HepG2 (cell line): ENCODE measurements at regions not wholly inside any gene's neighbourhood (a gene's known extent, or its start where the extent isn't known, plus 50 kb on each side); places are given as distances from the start of the nearest gene placed in this dataset.
A peak's percentile ranks its signal among the peaks of the same experiment; 100 is the strongest.

Experiments
- ATAC-seq: fragments of 200-7000 bp; cut with Tn5 transposase; 3 replicates; pipeline ENCODE4 v1.9.1; 2020; ENCODE audit warnings: mild to moderate bottlenecking, moderate library complexity
- BruUV-seq: library from RNA; stranded (reverse); fragments of 400-500 nt; replicated peaks from 2 replicates; lab custom pipeline; 2021; lab: Mats Ljungman, UMichigan
- CTCF ChIA-PET: fragments of 300-600 bp; formaldehyde crosslinking; extraction: SDS; loops from one replicate; lab custom pipeline; 2021; ENCODE audit warnings: low total read pairs, inconsistent platforms, low intra/inter-chr PET ratio; lab: Yijun Ruan, JAX
- POLR2A ChIA-PET: fragments of 350-600 bp; sonication (Branson Sonifier 250); formaldehyde crosslinking; loops from one replicate; lab custom pipeline; 2020; ENCODE audit warnings: antibody characterized with exemption, inconsistent platforms; lab: Yijun Ruan, JAX
- DNase-seq: peaks from one replicate; pipeline ENCODE4 v3.0.0-alpha.2; 2015; ENCODE audit warnings: low spot score
- FAIRE-seq: peaks from 3 replicates; lab custom pipeline; 2011; peaks lifted over from hg19 to GRCh38; lab: Jason Lieb, UNC
- H2AFZ ChIP-seq: one replicate; pipeline ENCODE4 v1.6.1; 2011; ENCODE audit warnings: low read length, inconsistent platforms
- H3K27ac ChIP-seq: fragments of 300-600 bp; 3 replicates; pipeline ENCODE4 v1.8.0; 2011; ENCODE audit warnings: mixed run types, mild to moderate bottlenecking, mixed read lengths, low read length, inconsistent platforms; ENCODE audit not compliant: insufficient read depth; ENCODE audit errors: extremely low read length
- H3K27me3 ChIP-seq, 2 experiments: fragments of 200-600 bp in 1 of 2; 2 replicates in 1 of 2; 3 replicates in 1 of 2; pipeline versions ENCODE4 v1.6.0 to v1.8.0; 2011; ENCODE audit warnings: low read length in 2 of 2, mild to moderate bottlenecking in 2 of 2, moderate library complexity in 2 of 2, inconsistent platforms in 1 of 2; ENCODE audit not compliant: insufficient read depth in 2 of 2, control insufficient read depth in 1 of 2
- H3K36me3 ChIP-seq, 2 experiments: fragments of 200-600 bp in 1 of 2; replicated peaks in 1 of 2; 2 replicates in 1 of 2; 3 replicates in 1 of 2; pipeline versions ENCODE4 v1.5.1 to v1.8.0; 2011; ENCODE audit warnings: low read length in 2 of 2, inconsistent platforms in 1 of 2; ENCODE audit not compliant: insufficient read depth in 2 of 2, control insufficient read depth in 1 of 2
- H3K4me1 ChIP-seq: 2 replicates; pipeline ENCODE4 v1.5.1; 2012; ENCODE audit warnings: low read length, inconsistent platforms; ENCODE audit not compliant: insufficient read depth
- H3K4me2 ChIP-seq: 2 replicates; pipeline ENCODE4 v1.6.0; 2011; ENCODE audit warnings: low read depth, low read length, inconsistent platforms
- H3K4me3 ChIP-seq, 3 experiments: fragments of 200-600 bp in 1 of 3; sonication (generic), shearing (Covaris generic) in 1 of 3; replicated peaks in 1 of 3; 2 replicates each; pipeline ENCODE4 v1.5.1; 2011 to 2016; ENCODE audit warnings: low read length in 3 of 3, inconsistent platforms in 2 of 3, low read depth in 2 of 3, mild to moderate bottlenecking in 2 of 3, control low read depth in 1 of 3, mixed read lengths in 1 of 3; ENCODE audit not compliant: insufficient read depth in 1 of 3
- H3K79me2 ChIP-seq: one replicate; pipeline ENCODE4 v1.6.1; 2011; ENCODE audit warnings: low read length, inconsistent platforms; ENCODE audit not compliant: insufficient read depth
- H3K9ac ChIP-seq: 2 replicates; pipeline ENCODE4 v1.6.0; 2011; ENCODE audit warnings: mild to moderate bottlenecking, low read depth, low read length, inconsistent platforms; ENCODE audit not compliant: insufficient read depth
- H3K9me3 ChIP-seq: 2 replicates; pipeline ENCODE4 v1.5.1; 2012; ENCODE audit warnings: mild to moderate bottlenecking, low read length
- H4K20me1 ChIP-seq: 2 replicates; pipeline ENCODE4 v1.6.0; 2011; ENCODE audit warnings: inconsistent platforms, mild to moderate bottlenecking, low read length, moderate library complexity; ENCODE audit not compliant: insufficient read depth
- HMGA1 ChIP-seq: sonication (generic); formaldehyde crosslinking; conservative IDR thresholded peaks from 2 replicates; pipeline ENCODE4 v1.4.0; 2020; ENCODE audit warnings: missing genetic modification reagents
- IKZF1 ChIP-seq: fragments of 450-650 bp; IDR thresholded peaks from 2 replicates; pipeline ENCODE4 v1.7.1; 2016
- STAG1 ChIP-seq: sonication (generic); formaldehyde crosslinking; IDR thresholded peaks from 2 replicates; pipeline ENCODE4 v1.4.0; 2020; ENCODE audit warnings: missing genetic modification reagents
- TGIF2 ChIP-seq: IDR thresholded peaks from 2 replicates; pipeline ENCODE4 v1.6.1; 2016; ENCODE audit warnings: control low read depth, missing compliant biosample characterization
- ZEB1 ChIP-seq: IDR thresholded peaks from 2 replicates; pipeline ENCODE4 v1.6.1; 2012; ENCODE audit warnings: mild to moderate bottlenecking, low read depth, inconsistent platforms; ENCODE audit not compliant: insufficient replicate concordance
- ZNF577 ChIP-seq: sonication (generic); formaldehyde crosslinking; IDR thresholded peaks from 2 replicates; pipeline ENCODE4 v1.4.0; 2020; ENCODE audit warnings: mild to moderate bottlenecking, low read depth, missing genetic modification reagents, borderline replicate concordance
- ZNF761 ChIP-seq: sonication (generic); formaldehyde crosslinking; conservative IDR thresholded peaks from 2 replicates; pipeline ENCODE4 v1.4.0; 2020; ENCODE audit warnings: mild to moderate bottlenecking, missing genetic modification reagents
- WGBS: methylation state at CpG from one replicate; pipeline ENCODE4 v1.1.6; 2017; ENCODE audit warnings: low lambda C conversion rate; 5-methylcytosine and 5-hydroxymethylcytosine counted together
- in situ Hi-C: cut with HindIII; loops from 2 replicates; pipeline ENCODE4 v1.10.0; 2017; ENCODE audit warnings: low pct_unique_long_range_greater_than_20kb; ENCODE audit not compliant: extremely low pct_ligation_motif_present
- intact Hi-C: fragments of 100-400 bp; cut with micrococcal nuclease; formaldehyde crosslinking; loops from one replicate; pipeline ENCODE4 v1.10.0; 2022; ENCODE audit not compliant: unreplicated experiment
- TF ChIP-seq, protein P1 (sequence below): sonication (generic); formaldehyde crosslinking; IDR thresholded peaks from 2 replicates; pipeline ENCODE4 v1.5.0; 2020; ENCODE audit warnings: mild to moderate bottlenecking, missing genetic modification reagents, borderline replicate concordance
- TF ChIP-seq, protein P2 (sequence below): sonication (generic); formaldehyde crosslinking; IDR thresholded peaks from 2 replicates; pipeline ENCODE4 v1.5.1; 2020; ENCODE audit warnings: mild to moderate bottlenecking, missing genetic modification reagents, borderline replicate concordance
- TF ChIP-seq, protein P3 (sequence below): sonication (generic); formaldehyde crosslinking; IDR thresholded peaks from 2 replicates; pipeline ENCODE4 v1.4.0; 2020; ENCODE audit warnings: missing genetic modification reagents, borderline replicate concordance

DNA sequence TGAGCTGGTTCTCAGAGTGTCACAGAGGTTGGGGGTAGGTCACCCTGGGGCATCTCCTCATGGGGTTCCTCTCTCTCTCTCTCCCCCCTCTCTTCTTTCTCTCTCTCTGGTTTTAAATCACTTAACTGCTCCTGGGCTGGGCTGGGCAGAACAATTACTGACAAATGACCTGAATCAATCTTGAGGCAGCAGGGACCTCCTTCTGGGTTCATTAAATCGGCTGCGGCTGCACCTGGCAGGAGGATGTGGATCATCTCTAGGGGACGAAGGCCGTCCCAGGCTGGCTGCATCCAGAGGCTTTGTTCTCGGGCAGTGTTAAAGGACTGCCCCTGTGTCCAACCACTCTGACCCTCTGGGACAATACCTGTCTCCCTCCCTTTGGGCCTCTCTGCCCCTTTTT is 143.1 kb downstream of the TLE3 start:
- no peak overlapping the region for H3K9ac ChIP-seq
- H3K79me2 ChIP-seq = no peaks in the 10 kb centered on the region
- BruUV-seq = no TSS peak
- 7% methylated on average over 5 of the region's 5 CpGs for WGBS
- H4K20me1 ChIP-seq = no peaks in the 10 kb centered on the region; the same call in 1 of the 2 replicates
- ChIA-PET CTCF (no interaction called here), POLR2A (no interaction called here)
- no peak for DNase-seq
- H3K27me3 ChIP-seq = peaks cover 0 to 14% of the 10 kb centered on the region in 2 experiments; a peak in 2 of 5 replicates
- no peak overlapping the region for H3K27ac ChIP-seq
- H3K4me2 ChIP-seq = no peak overlapping the region
- intact Hi-C loops (no loop called here), in situ Hi-C loops (no loop called here)
- no peak overlapping the region for H3K4me3 ChIP-seq
- H3K36me3 ChIP-seq = no peaks in the 10 kb centered on the region
- no peak for ATAC-seq
- TF ChIP-seq ZEB1 (no peak), TGIF2 (CRISPR knock-in tag) (no peak)
- H3K9me3 ChIP-seq = no peaks in the 10 kb centered on the region
- no peak for FAIRE-seq
- H2AFZ ChIP-seq = no peak overlapping the region
- H3K4me1 ChIP-seq = no peaks in the 10 kb centered on the region

DNA sequence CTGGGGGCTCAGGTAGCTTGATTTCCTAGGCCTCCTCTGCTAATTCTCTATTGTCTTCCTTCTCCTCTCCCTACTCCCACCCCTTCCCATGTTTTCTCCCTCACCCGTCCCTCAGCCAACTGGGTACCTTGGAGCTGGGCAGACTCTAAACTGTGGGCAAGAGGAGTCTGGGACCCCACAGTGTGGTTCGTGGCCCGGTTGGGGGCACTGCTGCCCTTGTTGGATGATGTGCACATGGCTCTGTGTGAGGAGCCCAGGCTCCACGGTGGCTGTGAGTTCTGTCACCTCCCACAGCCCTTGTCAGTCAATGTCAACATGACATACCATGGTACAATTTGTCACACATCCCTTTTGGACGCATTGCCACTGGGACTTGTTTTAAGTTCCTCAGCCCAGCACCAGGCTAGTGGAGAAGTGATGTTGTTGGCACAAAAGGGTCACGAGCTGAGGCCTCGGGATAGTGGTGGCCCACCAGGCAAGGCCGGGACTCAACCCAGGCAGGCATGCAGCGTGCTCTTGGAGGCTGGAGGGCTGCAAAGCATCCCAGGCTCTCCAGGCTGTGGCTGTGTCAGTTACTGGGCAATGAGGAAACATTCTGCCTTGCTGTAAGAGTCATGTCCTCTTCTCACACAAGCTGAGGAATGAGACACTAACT is 142.3 kb downstream of the TLE3 start:
- no peak overlapping the region for H3K9ac ChIP-seq
- BruUV-seq = no TSS peak
- no peaks in the 10 kb centered on the region; the same call in 1 of the 2 replicates for H4K20me1 ChIP-seq
- H3K4me2 ChIP-seq = no peak overlapping the region
- 10% methylated on average over 4 of the region's 9 CpGs for WGBS
- H3K27me3 ChIP-seq = peaks cover 0 to 14% of the 10 kb centered on the region in 2 experiments; a peak in 2 of 5 replicates
- FAIRE-seq = no peak
- no peak; the same call in 2 of the 3 replicates for ATAC-seq
- intact Hi-C loops = no loop called here
- ChIA-PET POLR2A (no interaction called here), CTCF (no interaction called here)
- H3K9me3 ChIP-seq = no peaks in the 10 kb centered on the region
- H3K4me3 ChIP-seq = no peak overlapping the region
- no peak overlapping the region for H3K27ac ChIP-seq
- H3K79me2 ChIP-seq = no peaks in the 10 kb centered on the region
- DNase-seq = no peak
- H2AFZ ChIP-seq = no peak overlapping the region
- H3K36me3 ChIP-seq = no peaks in the 10 kb centered on the region
- no peaks in the 10 kb centered on the region for H3K4me1 ChIP-seq
- in situ Hi-C loops = no loop called here
- TF ChIP-seq IKZF1 = no peak
- TF ChIP-seq, protein P1, sequence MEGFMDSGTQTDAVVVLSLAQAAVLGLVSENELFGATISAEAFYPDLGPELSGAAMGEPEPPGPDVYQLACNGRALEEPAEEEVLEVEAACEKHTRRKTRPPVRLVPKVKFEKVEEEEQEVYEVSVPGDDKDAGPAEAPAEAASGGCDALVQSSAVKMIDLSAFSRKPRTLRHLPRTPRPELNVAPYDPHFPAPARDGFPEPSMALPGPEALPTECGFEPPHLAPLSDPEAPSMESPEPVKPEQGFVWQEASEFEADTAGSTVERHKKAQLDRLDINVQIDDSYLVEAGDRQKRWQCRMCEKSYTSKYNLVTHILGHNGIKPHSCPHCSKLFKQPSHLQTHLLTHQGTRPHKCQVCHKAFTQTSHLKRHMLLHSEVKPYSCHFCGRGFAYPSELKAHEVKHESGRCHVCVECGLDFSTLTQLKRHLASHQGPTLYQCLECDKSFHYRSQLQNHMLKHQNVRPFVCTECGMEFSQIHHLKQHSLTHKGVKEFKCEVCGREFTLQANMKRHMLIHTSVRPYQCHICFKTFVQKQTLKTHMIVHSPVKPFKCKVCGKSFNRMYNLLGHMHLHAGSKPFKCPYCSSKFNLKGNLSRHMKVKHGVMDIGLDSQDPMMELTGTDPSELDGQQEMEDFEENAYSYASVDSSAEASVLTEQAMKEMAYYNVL (CRISPR knock-in tag) = no peak
- TF ChIP-seq ZNF577 (CRISPR knock-in tag) = no peak
- TF ChIP-seq, protein P2, sequence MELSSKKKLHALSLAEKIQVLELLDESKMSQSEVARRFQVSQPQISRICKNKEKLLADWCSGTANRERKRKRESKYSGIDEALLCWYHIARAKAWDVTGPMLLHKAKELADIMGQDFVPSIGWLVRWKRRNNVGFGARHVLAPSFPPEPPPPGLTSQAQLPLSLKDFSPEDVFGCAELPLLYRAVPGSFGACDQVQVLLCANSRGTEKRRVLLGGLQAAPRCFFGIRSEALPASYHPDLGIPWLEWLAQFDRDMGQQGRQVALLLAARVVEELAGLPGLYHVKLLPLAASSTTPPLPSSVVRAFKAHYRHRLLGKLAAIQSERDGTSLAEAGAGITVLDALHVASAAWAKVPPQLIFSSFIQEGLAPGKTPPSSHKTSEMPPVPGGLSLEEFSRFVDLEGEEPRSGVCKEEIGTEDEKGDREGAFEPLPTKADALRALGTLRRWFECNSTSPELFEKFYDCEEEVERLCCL (CRISPR knock-in tag) = no peak
- TF ChIP-seq STAG1 (CRISPR knock-in tag) = peak; percentile 21; the same call in 1 of the 2 replicates
- TF ChIP-seq, protein P3, sequence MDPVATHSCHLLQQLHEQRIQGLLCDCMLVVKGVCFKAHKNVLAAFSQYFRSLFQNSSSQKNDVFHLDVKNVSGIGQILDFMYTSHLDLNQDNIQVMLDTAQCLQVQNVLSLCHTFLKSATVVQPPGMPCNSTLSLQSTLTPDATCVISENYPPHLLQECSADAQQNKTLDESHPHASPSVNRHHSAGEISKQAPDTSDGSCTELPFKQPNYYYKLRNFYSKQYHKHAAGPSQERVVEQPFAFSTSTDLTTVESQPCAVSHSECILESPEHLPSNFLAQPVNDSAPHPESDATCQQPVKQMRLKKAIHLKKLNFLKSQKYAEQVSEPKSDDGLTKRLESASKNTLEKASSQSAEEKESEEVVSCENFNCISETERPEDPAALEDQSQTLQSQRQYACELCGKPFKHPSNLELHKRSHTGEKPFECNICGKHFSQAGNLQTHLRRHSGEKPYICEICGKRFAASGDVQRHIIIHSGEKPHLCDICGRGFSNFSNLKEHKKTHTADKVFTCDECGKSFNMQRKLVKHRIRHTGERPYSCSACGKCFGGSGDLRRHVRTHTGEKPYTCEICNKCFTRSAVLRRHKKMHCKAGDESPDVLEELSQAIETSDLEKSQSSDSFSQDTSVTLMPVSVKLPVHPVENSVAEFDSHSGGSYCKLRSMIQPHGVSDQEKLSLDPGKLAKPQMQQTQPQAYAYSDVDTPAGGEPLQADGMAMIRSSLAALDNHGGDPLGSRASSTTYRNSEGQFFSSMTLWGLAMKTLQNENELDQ (CRISPR knock-in tag) = no peak
- TF ChIP-seq HMGA1 (CRISPR knock-in tag) = no peak
- no peak for TF ChIP-seq ZNF761 (CRISPR knock-in tag)
